LHCN-M2 (cell line): ENCODE measurements at regions not wholly inside any gene's neighbourhood (a gene's known extent, or its start where the extent isn't known, plus 50 kb on each side); places are given as distances from the start of the nearest gene placed in this dataset.

ENCODE experiments used
- DNase-seq: peaks from one replicate; pipeline ENCODE4 v3.0.0-alpha.2; 2012; ENCODE audit warnings: low read depth

DNA sequence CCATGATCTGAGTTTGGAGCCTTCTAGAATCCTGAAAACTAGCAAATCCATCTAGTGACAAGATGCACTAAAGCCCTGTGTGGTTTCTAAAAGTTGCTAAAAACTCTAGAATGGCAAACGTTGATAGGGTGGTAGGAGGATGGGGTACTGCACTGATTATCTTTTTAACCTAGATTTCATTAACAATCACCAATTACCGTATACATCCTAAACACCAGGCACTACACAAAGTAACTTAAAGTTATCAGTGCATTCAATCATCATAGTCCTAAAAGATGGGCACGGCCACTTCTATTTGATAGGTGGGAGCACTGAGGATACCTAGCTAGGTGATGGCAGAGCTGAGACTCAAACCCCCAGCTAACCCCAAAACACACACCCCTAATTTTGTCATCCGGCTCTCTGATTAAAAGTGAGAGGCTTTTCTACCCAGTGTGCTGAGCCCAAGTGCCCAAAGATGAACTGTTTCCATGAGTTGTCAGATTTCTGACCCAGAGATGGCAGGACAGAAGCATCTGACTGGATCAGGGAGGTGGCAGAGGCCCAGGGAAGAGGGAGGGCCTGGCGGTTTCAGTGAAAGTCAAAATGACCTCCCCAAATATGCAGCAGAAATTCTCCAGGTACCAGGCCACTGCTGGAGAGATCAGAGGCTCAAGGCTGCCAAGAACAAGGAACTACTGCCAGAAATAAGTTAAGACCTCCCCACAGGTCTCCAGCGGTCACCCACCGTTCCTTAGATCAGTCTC lies 396.8 kb downstream of the SOX9 start:
- no peak for DNase-seq

DNA sequence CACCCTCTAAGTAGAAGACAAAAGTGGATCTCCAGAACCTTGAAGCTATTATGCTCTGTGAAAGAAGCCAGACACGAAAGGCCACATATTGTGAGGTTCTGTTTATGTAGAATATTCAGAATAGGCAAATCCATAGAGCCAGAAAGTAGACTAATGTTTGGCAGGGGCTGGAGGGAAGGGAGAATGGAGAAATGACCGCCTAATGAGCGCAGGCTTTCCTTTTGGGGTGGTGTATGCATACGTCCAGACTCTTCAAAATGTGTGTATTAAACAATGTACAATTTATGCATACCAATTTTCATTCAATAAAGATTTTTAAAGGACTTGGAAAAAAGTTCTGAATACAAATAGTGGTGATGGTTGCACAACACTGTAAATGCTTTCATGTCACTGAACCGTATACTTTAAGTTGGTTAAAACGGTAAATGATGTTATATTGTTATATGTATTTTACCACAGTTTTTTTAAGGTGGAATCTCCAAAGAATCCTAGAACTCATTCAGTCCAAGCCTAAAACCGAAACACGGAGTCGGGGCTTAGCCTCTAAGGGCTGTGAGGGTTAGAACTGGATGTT lies 397.4 kb downstream of the SOX9 start:
- DNase-seq: no peak

DNA sequence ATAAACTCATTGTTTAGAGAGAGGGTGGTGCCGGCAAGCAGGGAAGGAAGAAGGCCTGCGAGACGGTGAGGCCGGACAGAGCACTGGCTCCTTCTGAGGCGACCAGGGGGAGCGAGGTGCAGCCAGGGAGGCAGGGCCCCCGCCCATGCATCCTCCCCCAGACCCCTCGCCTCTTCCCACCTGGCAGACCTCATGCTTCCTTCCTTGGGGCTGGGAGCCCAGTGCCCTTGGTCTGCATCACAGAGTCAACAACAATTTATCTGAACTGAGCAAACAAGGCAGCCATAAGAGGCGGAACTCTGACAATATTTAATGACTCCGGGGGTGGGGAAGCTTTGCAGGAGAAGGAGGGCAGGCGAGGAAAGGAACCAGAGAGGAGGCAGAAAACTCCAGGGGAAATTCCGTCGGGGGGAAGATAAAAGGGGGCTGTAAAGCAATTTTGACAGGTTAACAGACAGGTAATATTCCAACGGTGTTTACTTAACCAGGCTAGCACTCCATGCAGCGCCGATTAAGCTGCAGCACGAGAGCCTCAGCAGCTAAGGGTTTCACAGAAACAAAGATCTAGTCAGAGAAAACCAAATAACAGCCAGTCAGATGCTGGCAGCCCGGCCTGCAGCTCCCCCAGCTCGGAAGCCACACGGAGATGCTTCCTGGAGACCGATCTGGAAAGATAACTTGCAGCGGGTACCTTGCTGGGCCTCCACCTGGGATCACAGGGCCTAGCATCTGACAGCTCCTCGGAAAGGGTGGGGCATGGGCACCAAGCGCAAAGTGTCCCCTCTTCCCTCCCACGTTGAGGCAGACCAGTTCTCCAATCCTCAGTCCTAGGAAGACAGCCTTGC lies 398.2 kb downstream of the SOX9 start:
- DNase-seq: no peak

DNA sequence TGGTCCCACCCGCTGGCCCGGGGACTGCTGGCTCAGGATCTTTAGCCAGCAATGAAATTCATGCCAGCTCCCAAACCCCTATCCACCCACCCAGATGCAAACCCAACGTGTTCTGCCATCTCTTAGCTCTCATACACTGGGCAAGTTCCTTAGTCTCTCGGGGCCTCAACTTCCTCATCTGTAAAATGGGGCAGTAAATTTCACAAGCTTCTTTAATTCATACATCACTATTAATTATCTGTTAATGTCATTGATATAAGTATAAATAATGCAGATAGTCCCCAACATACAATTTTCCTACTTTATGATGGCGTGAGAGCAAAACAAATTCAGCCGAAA lies 398.7 kb downstream of the SOX9 start:
- no peak for DNase-seq

DNA sequence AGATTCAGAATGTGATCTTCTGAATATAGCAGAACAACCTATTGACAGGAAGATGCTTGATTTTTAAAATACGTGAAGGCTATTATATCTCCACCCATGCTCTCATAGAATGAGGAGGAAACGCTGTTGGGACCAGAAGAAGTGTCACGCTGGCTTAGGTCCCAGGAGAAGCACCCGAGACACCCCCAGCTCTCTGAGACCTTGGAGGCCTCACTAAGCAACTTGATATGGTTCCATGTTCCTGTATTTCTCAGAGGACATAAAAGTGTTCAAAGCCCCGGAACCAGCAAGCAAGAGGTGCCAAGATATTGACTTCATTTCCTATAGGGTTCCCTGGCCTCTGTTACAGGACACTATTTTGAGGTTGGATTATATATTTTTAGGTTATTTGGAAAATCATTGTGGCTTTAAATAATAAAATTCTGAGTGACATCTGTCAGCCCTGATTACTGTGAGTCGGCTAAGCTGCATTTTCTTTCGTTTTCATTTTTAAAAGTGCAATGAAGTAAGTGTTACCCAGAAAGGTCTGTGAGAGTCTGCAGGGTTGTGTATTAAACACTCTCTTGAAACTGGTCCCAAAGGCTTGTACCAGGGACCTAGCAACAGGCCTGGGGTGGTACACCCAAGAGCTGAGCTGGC lies 400.0 kb downstream of the SOX9 start:
- DNase-seq: no peak

DNA sequence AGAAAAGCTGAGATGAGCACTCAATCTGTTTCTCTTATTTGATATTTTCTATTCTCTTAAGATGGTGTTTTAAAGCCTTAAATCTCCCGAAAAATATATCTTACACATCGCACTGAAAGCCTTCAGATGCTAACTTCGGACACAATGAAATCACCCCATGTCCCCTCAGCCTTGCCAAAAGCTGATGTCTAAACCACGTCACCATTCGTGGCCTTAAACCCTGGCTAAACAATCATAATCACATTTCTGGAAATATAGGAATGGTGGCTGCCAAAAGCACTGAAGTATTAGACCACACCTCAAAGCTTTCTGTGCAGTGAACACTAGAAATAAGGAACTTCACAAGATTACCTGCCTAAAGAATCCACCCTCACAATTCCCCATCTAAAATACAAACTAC lies 402.7 kb downstream of the SOX9 start:
- no peak for DNase-seq

DNA sequence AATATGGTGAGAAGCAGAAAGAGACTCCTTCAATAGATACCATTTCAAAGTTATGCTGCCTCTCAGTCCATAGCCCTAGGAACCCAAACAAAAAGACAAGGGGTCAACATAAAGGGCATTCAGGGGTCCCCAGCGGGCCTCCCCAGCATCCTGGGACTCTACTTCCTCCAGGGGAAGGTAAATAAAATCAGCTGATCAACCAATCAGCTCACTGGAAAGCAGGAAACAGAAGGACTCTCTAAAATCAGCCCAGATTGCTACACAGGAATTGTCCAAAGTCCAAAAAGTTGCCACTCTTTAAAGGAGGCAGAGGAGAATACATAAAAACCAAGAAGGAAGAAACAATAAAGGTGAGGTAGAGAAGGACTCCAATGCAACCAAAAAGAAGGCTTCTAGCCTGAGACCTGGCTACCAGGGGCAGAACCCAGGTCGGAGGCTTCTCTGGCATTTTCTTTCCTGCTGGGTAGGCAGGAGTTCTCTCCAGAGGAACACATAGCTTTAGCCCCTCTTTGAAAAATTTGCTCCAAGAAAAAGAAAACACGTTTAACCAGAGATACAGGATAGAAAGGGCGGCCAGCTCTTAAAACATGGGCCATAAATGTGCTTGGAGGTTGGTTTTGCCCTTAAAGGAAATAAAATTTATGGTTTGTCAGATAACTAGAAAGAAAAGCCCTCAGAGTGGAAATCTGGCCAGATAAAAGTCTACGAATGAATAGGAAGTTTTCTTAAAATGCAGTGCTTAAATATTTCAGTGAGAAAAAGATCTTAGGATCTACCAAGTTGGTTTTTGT lies 404.6 kb downstream of the SOX9 start:
- no peak for DNase-seq

DNA sequence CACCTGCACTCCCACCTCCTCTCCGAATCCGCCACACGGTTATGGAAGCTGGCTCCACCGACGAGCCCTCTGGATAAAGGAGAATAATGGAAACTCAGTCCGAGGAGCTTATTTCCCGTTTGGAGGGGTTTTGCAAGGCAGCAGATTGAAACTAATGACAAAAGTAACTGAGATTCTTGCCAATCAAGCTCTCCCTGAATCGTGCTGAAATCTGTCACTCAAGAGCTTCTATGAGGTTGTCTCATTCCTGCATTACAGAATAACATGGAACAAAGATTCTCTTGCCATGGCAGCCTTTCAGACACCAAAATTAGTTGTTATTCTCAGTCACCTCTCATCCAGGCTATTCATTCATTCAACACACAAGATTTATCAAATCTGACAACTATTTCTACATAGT lies 405.9 kb downstream of the SOX9 start:
- no peak for DNase-seq

DNA sequence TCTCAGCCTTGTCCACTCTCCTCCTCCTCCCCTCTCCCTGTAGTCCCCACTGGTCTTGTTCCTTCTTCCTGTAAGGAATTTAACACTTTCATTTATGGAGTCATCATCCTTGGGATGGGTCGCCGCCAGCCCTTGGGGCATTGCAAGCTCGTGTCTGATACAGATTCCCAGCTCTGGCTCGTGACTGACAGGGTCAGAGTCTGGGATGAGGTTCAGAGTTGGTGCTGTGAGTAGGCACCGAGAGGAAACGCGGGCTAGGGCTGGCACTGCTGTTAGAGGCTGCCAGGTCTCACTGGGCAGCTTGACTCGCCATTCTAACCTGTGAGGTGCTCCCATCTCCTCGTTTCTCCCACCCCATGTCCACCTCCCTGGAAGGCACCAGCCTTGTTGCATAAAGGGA lies 407.0 kb downstream of the SOX9 start:
- no peak for DNase-seq

DNA sequence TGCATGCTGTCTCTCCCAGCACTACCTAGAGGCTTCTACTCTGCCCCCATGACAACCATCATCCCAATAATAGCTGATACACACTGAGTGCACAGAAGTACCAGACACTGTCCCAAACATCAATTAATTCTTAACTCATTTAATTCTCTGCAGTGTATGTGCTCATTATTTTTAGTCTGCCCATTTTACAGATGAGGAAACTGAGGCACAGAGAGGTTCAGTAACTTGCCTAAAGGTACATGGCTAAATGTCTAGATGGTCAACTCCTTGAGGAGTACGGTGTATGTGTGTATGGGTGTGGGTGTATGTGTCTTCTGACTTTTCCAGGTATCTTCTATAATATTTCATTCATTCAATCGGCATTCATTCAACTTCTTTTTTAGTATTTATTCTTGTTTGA lies 407.9 kb downstream of the SOX9 start:
- DNase-seq: no peak

DNA sequence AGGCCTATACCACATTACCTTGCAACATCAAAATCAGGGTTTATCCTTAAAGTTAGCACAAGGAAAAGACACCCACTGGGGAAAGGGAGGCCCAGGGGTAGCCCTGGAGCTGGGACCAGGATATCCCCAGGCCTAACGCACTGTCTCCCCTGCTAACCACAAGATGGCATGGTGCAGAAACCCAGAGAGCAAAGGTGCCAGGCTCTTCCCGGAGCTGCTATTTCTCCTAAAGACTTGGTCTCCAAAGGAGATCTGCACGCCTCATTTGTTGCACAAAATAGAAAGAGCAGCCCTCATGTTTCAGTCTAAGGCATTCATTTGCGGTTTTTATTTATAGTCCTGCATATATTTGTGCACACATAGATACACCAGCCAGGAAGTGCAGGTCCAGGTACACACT lies 408.6 kb downstream of the SOX9 start:
- DNase-seq: no peak

DNA sequence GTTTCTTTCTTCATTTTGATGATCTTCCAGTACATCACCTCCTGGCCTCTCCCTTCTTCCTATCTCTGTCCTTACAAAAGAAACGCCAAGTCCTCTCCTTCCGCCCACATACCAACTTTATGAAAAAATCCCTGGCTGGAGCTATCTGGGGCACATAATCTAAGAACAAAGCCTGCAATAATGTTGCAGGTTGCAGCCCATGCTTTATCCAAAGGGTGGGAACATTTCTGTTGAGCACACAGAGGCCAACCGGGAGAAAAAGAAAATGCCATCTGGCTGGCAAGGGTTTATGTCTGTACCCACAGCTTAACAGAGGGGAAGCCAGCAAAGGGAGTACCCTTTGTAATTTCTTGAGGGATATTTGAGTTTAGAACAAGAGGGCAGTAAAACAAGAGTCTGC lies 409.6 kb downstream of the SOX9 start:
- no peak for DNase-seq

DNA sequence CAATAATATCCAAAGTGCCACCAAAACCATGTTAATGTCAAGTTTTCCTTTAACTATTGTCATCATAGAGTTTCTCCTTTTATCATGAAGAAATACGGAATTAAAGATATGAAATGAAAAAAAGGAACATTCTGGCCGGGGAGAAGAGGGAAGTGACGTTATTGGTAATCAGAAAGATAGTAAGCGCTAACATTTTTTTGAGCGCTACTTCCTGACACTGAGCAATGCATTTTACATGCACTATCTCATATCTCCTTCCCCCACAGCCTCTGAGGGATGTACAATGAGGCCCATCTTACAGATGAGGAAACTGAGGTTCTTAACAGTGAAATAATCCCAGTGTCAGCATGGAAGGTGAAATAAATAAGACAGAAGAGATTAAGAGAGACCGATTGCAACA lies 410.9 kb downstream of the SOX9 start:
- no peak for DNase-seq

DNA sequence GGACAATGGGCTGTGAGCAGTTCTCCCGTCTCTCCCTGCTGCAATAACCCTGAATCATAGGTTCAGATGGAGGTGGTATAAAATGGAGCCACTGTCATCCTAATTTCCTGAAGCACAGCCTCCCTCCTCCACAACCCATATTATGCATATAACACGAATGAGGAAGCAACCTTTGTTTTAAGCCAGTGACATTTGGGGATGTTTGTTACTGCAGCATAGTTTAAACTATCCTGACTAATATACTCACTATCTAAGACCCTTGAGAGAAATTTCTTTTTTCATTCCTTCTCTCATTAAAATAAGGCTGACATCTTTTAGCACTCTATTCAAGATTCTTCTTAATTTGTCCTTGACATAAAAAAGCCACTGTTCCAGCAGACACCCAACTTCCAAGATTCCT lies 413.4 kb downstream of the SOX9 start:
- DNase-seq: no peak

DNA sequence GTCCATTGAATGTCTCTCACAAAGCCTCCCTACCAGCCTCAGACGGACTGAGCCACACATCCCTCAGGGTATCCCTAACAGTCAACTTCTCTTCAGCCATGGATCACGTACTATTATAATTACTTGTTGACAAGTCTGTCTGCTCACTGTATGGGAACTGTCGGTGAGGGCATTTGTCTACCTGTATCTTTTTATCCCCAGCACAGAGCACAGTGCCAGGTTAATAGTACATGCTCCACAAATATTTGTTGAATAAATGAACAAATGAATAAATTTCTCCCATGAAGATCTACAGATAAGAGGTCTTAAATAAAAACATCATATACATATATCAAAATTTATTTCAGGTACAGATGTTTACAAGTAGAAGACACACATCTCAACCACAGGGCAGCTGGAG lies 414.0 kb downstream of the SOX9 start:
- no peak for DNase-seq

DNA sequence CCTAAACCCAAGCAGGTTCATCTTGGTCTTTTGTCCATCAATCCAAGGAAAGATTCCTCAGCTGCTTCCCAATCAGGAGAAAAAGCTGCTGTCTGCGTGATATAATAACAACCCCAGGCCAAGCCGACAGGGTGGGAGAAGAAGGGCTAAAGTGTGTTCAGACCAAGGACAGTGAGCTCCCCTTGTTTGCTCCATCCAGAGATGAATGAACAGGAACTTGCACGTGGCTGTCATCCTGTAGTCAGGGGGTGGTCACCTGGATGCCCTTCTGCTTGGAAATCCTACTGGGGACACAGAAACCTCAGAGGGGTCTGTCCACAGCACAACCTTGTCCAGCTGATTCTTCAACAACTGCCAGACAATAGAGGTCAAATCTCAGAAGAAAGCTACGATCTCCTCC lies 414.5 kb downstream of the SOX9 start:
- DNase-seq: no peak

DNA sequence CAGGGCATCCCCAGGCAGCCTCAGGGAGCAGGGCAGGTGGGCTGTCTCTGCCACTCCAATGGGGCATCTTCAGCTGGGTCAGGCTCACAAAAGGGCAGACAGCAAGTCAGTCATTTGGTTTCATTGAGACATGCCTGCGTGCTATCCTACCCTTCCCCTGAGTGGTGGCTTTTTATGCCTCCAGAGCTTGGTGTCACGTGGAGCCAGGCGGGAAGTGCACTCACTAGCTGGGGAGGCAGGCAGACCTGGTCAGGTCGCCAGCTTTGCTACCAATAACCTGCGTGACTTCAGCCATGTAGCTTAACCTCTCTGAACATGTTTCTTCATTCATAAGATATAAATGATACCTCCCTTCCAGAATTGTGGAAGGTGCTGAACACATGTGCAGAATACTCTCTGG lies 415.0 kb downstream of the SOX9 start:
- DNase-seq: no peak

DNA sequence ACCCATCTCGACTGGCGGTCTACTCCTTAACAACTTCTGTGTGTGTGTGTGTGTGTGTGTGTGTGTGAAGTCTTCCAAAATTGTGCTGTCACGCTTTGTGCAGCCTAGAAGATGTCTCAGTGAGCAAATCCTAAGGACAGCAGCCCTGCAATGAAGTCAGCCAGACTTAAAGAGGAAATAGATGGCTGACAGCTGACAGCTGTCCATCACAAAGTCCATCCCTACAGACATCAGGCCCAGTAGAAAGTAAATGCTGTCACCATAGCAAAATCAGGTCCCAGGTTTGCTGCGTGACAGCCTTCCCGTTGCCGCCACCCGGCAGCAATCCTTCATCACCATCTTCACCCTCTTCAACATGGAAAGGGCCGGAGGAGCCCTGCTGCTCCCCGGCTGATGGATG lies 416.0 kb downstream of the SOX9 start:
- DNase-seq: no peak

DNA sequence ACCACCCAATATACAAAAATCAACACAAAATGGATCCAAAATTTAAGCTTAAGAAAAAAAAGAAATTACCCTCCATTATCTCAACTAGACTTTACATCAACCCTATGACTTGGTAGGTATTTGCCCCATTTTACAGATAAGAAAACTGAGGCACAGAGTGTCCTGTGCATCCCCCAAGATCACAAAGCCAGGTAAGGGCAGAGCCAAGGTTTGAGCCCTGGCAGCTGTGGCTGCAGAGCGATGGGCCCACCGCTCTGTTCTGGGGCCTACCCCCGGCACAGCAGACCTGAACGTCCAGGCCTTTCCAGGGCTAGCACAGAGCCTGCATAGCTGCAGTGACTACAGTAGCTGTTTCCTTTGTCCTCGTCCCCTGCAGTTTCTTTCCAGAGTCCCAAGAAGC lies 417.6 kb downstream of the SOX9 start:
- DNase-seq: no peak

DNA sequence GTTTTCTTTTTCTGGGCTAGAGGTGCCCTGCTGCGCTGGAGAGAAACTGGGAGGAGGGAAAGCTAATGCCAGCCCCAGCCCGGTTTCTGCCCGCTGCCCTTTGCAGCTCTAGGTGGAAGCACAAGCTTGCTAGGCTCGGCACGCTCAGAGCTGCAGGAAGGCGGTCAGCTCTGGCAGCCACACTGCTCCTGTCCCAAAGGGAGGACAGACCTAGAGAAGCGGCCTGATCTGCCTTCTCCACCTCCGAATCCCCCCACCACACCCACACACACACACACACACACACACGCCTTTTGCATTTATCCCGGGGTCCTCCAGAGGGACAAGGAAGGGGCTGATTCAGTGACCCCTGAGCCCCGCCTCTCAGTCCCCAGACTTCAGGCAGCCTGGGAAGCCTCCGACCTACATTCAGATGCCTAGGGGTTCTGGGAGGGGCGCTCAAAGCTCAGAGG lies 418.1 kb downstream of the SOX9 start:
- DNase-seq: no peak
